DND-41 (cell line): ENCODE measurements at regions not wholly inside any gene's neighbourhood (a gene's known extent, or its start where the extent isn't known, plus 50 kb on each side); places are given as distances from the start of the nearest gene placed in this dataset.

Source experiments
- CTCF ChIP-seq: IDR thresholded peaks from 2 replicates; pipeline ENCODE4 v1.5.1; 2012; ENCODE audit warnings: borderline replicate concordance, low read length, moderate library complexity, mild to moderate bottlenecking; ENCODE audit not compliant: poor library complexity, severe bottlenecking; ENCODE audit errors: extremely low read depth
- EZH2 ChIP-seq: IDR thresholded peaks from 3 replicates; pipeline ENCODE4 v1.6.1; 2012; ENCODE audit warnings: borderline replicate concordance, low read depth, mild to moderate bottlenecking, moderate library complexity, low read length, inconsistent platforms; ENCODE audit not compliant: severe bottlenecking

GRCh38 chr4:43765514-43765913 lies 683.1 kb downstream of the KCTD8 start:
- TF ChIP-seq EZH2 = no peak
- TF ChIP-seq CTCF = no peak
